NCI-H748 (cell line): ENCODE measurements at regions not wholly inside any gene's neighbourhood (a gene's known extent, or its start where the extent isn't known, plus 50 kb on each side); places are given as distances from the start of the nearest gene placed in this dataset.
"Not testable (repeated sequence)": the region's sequence is repeated elsewhere in the genome, so short reads cannot be mapped to it uniquely, and the experiment has no call there.

Experiments
- DNase-seq: peaks from one replicate; lab custom pipeline; 2025; ENCODE audit not compliant: unreplicated experiment; lab: John Stamatoyannopoulos, UW

- no peak for DNase-seq
Observed at GRCh38 chrX:94814216-94814615, 1140.2 kb downstream of the FAM133A start.

- DNase-seq: no peak
Observed at GRCh38 chrX:94830717-94831116, 1156.7 kb downstream of the FAM133A start.

GRCh38 chrX:94831364-94831763 lies 1157.4 kb downstream of the FAM133A start:
- DNase-seq: peak; percentile 24

- no peak for DNase-seq
Observed at GRCh38 chrX:94834226-94834625, 1160.2 kb downstream of the FAM133A start.

GRCh38 chrX:94850811-94851210 lies 1176.8 kb downstream of the FAM133A start:
- peak; percentile 68 for DNase-seq

- DNase-seq: no peak
Observed at GRCh38 chrX:94854251-94854650, 1180.2 kb downstream of the FAM133A start.

- peak; percentile 75 for DNase-seq
Observed at GRCh38 chrX:94862470-94862869, 1188.5 kb downstream of the FAM133A start.

- no peak for DNase-seq
Observed at GRCh38 chrX:94871640-94872039, 1197.6 kb downstream of the FAM133A start.

GRCh38 chrX:94901849-94902248 lies 1227.8 kb downstream of the FAM133A start:
- DNase-seq: no peak

GRCh38 chrX:94908171-94908570 lies 1234.2 kb downstream of the FAM133A start:
- no peak for DNase-seq

- no peak for DNase-seq
Observed at GRCh38 chrX:94908648-94909047, 1234.6 kb downstream of the FAM133A start.

- peak; percentile 1 for DNase-seq
Observed at GRCh38 chrX:94914235-94914634, 1240.2 kb downstream of the FAM133A start.

GRCh38 chrX:94932278-94932965 lies 1258.4 kb downstream of the FAM133A start:
- DNase-seq: no peak

GRCh38 chrX:94936722-94937121 lies 1262.7 kb downstream of the FAM133A start:
- DNase-seq: no peak

- DNase-seq: no peak
Observed at GRCh38 chrX:94937491-94937890, 1263.5 kb downstream of the FAM133A start.

GRCh38 chrX:94942603-94943002 lies 1268.6 kb downstream of the FAM133A start:
- no peak for DNase-seq

GRCh38 chrX:94946137-94946536 lies 1272.1 kb downstream of the FAM133A start:
- not testable (repeated sequence) for DNase-seq

- peak; percentile 0 for DNase-seq
Observed at GRCh38 chrX:94961730-94962129, 1287.7 kb downstream of the FAM133A start.

GRCh38 chrX:94977562-94977961 lies 1303.6 kb downstream of the FAM133A start:
- no peak for DNase-seq

- no peak for DNase-seq
Observed at GRCh38 chrX:94977986-94978385, 1304.0 kb downstream of the FAM133A start.
